GM18909 (cell line): ENCODE measurements at regions not wholly inside any gene's neighbourhood (a gene's known extent, or its start where the extent isn't known, plus 50 kb on each side); places are given as distances from the start of the nearest gene placed in this dataset.
A peak's percentile ranks its signal among the peaks of the same experiment; 100 is the strongest.

Source experiments
- ATAC-seq: cut with Tn5 transposase; IDR thresholded peaks from one replicate; pipeline ENCODE4 v1.9.1; 2021; ENCODE audit warnings: mild to moderate bottlenecking; ENCODE audit not compliant: unreplicated experiment, poor library complexity

DNA sequence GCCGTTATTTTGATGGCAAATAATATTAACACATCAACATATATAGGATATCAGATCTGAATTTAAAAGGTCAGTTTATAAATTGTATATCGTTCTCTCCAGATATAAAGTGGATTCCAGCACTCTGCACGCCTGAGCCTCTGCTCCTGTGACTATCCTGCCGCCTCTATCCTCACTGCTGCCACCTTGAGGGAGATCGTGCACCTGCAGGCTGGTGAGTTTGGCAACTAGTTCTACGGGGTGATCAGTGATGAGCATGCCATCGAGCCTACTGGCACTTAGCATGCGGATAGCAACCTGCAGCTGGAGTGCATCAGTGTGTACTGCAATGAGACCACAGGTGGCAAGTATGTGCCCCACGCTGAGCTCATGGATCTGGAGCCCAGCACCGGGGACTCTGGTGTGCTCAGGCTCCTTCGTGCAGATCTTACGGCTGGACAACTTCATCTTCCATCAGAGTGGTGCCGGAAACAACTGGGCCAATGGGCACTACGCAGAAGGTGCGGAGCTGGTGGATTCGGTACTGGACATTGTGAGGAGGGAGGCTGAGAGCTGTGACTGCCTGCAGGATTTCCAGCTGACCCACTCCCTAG lies 84.9 kb downstream of the FBXO5 start:
- ATAC-seq = peak; percentile 98

DNA sequence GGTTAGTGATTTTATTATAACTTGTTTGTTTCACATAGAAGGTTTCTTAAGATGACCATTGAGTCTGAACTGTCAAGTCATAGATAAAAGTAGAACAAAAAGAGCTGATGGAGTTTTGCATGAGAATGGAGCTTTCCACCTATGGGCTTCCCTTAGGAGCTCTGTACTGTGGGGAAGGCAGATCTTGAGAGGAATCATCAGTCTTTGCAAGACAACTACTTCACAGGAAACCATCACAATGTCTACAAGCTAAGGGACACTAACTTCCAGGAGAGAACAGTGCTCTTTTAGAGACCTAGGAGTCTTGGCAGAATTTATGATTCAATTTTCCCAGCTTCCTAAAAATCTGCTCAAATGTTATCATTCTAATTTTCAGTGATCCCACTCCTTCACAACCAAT lies 78.2 kb downstream of the FBXO5 start:
- no peak for ATAC-seq

DNA sequence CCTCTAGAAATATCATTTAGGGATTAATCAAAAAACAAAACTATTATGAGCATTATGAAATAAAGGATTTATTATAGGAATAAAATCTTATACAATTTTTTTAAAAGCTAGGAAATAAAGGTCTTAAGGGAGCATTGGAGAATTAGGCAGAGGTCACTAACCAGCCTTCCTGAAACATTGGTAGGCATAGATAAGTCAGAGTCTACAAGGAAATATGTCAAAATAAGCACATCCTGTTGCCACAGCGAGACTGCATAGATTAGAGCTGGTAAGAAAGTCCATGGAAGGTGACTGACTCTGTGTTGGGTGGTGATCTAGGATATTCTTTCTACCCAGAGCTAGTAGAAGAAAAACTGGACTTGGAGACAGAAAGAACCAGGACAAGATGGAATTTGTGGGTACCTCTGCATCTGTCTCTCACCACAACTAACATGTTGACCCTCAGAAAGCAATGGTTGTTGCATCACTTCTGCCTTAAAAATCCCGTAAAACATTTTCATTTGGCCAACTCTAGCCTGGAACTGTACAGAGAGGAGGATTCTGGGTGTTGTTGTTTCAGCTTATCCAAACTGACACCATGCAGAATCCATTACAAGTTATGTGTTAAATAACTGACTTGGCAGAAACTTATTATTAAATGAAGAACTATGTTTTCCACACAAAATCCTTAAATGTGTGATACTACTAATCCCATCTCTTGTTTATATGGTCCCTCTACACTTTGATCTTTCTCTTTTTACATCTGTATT lies 77.1 kb downstream of the FBXO5 start:
- no peak for ATAC-seq

DNA sequence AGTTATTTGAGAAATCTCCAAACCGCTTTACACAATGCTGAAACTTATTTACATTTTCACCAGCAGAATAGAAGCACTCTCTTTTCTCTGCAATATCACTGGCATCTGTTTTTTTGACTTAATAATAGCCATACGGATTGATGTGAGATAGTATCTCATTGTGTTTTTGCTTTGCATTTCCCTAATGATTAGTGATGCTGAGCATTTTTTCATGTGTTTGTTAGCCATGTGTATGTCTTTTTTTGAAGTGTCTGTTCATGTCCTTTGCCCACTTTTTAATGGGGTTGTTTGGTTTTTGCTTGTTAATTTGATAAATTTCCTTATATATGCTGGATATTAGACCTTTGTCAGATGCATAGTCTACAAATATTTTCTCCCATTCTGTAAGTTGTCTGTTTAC lies 73.6 kb downstream of the FBXO5 start:
- no peak for ATAC-seq

DNA sequence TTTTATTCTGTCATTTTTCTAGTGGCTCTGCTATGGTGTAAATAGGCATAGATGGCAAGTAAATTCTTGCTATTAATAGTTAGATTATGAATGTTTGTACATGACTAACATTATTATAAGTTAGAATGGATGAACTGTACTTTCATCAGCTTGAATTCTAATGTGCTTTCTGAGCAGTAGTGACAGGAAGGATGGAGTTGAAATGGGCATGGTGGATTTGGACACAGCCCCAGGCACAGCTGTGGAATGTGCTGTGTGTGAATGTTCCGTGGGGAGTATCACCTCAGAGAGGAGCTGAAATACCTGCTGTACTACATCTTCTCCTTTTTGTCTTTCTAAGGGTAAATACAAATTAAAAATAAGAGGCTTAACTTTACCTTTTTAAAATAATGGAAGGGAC lies 66.8 kb downstream of the FBXO5 start:
- no peak for ATAC-seq

DNA sequence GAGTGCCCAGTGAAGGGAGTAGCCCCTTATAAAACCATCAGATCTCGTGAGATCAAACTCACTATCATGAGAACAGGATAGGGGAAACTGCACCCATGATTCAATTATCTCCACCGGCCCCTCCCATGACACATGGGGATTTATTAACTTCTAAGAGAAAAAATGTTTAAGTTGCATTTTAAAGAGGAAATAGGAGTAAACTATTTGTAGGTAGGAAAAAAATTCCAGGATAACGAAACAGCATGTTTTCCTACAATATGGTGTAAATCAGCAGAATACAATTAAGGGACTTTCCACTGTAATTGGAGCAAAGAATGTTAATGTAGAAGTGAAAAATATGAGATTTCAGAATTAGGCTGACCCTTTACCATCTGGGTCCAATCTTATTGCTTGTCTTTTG lies 63.9 kb downstream of the FBXO5 start:
- no peak for ATAC-seq

DNA sequence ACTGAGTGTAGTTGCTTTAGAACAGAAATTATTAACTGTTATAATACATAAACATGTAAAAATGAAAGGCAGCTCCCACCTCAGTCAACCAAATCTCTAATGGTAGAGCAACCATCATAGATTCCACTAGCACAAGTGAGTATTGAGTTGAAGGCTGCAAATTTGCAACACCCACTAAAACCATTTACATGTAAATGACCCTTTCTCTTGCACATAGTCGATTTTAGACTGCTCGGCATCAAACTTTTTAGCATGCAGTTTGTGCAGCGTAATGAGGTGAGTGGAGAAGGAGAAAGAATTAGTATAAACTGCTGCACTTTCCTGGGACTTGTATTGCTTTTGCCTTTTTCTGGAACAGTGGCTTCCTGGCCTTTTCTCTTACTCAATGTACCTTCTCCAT lies 62.8 kb downstream of the FBXO5 start:
- no peak for ATAC-seq
